ENCODE measurements at regions not wholly inside any gene's neighbourhood (a gene's known extent, or its start where the extent isn't known, plus 50 kb on each side); places are given as distances from the start of the nearest gene placed in this dataset.

DNA sequence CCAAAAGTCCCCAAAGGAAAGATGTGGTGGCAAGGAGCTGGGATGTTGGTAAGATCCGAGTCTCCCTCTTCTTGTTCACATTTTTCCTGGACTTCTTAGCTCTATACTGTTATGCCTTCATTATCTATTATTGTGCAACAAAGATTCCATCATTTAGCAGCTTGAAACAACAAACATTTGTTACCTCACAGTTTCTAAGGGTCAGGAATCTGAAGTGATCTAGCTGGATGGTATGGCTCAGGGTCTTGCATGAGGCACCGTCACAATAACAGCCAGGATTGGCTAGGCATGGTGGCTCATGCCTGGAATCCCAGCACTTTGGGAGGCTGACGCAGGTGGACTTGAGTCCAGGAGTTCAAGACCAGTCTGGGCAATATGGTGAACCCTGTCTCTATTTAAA is 51.1 kb upstream of the KRAS start:
- intact Hi-C loops (cut with micrococcal nuclease): no loop called here
- no peaks in the 10 kb centered on the region for H3K27me3 ChIP-seq (ENCODE audit: insufficient read depth, low read length)
- no peak for DNase-seq
- H3K36me3 ChIP-seq (ENCODE audit: insufficient read depth, low read length): no peaks in the 10 kb centered on the region
- no peaks in the 10 kb centered on the region for H3K4me1 ChIP-seq (ENCODE audit: insufficient read depth, low read length)
- H3K4me3 Mint-ChIP-seq: no peak overlapping the region
- POLR2A ChIA-PET (ENCODE audit: partially characterized antibody): no interaction called here
- H3K27me3 Mint-ChIP-seq: peaks cover 2 to 9% of the 10 kb centered on the region in 2 donors
- no peaks in the 10 kb centered on the region for H3K9me3 ChIP-seq (ENCODE audit: control insufficient read depth in 1 of 2, low read length in 2 of 2)
- peaks cover 0 to 2% (median 0%) of the 10 kb centered on the region in 8 donors for H3K9me3 Mint-ChIP-seq
- CTCF ChIA-PET (ENCODE audit: partially characterized antibody): no interaction called here
- H3K27ac ChIP-seq (ENCODE audit: low read depth, low read length): no peak overlapping the region
- no peak overlapping the region for H3K4me3 ChIP-seq (ENCODE audit: low read length in 2 of 2)
- H3K4me1 Mint-ChIP-seq: no peaks in the 10 kb centered on the region
- H3K27ac Mint-ChIP-seq: no peak overlapping the region
- no peaks in the 10 kb centered on the region for H3K36me3 Mint-ChIP-seq

Data from CD4-positive, alpha-beta memory T cell (primary cell).